ENCODE measurements at regions not wholly inside any gene's neighbourhood (a gene's known extent, or its start where the extent isn't known, plus 50 kb on each side); places are given as distances from the start of the nearest gene placed in this dataset.
"Not testable (repeated sequence)": the region's sequence is repeated elsewhere in the genome, so short reads cannot be mapped to it uniquely, and the experiment has no call there.

DNA sequence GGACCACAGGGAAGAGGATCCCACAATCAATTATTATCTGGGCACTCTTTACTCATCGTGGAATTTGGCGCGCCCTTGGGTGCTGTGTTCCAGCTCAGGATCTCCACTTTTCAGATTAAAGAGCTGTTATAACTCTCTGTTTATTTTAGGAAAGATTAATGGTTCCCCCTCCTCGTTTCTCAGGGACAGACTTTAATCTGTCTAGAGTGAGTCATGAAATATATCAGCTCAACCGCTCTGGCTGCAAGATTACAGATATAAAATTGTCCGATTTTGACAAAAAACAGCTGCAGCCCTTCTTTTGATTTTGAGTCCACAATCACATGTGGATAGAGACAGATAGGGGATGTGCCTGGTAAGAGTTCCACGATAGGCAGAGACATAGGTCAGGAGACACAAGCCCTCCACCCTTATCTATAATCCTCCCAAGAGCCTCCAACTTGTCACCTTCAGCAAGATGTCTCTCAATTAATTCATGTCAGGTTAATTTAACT is 77.6 kb upstream of the ANKRD55 start:
- no peak for DNase-seq

DNA sequence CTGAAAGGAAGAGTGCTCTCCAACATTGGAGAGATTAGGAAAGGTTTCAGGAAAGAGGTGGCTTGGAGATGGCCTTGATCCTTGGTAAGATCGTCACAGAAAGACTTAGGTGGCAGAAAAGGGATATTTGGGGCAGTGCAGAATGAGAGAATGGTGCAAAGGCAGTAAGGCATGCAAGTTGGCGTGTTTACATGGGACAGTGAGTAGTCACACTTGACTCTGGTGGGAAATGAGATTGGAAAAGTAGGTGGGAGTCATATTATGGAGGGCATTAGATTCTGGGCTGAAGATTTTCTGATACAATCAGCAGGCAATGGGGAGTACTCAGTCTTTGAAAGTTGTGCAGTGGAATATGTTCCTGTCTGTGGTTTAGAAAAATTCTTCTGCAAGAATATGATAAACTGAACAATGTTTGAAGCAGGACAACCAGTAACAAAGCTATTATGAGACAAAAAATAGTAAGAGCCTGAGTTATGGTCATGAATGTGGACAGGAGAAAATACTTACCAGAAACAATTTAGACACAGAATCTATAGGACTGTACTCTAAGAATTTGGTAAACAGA is 76.2 kb upstream of the ANKRD55 start:
- DNase-seq: no peak

DNA sequence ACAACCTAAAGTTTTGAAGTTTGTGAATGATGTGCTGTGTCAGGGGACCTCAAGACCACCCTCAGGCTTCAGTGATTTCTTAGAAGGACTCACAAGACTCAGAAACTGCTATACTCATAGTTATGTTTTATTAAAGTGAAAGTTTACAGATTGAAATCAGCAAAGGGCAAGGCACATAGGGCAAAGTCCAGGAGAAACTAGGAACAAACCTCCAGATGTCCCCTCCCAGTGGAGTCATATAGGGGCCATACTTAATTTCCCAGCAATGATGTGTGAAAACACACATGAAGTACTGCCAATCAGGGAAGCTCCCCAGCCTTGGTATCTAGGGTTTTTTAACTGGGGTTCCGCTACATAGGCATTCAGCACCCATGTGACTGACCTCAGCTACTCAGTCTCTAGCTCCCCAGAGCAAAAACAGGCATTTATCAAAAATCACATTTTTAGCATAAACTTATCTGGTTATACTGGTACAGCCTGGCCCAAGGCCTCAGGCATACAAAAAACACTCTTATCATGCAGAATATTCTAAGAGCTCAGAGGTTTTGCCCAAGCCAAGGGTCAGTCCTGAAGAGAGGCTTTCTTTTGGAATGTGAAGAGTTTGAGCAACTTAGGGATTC is 74.7 kb upstream of the ANKRD55 start:
- no peak for DNase-seq

DNA sequence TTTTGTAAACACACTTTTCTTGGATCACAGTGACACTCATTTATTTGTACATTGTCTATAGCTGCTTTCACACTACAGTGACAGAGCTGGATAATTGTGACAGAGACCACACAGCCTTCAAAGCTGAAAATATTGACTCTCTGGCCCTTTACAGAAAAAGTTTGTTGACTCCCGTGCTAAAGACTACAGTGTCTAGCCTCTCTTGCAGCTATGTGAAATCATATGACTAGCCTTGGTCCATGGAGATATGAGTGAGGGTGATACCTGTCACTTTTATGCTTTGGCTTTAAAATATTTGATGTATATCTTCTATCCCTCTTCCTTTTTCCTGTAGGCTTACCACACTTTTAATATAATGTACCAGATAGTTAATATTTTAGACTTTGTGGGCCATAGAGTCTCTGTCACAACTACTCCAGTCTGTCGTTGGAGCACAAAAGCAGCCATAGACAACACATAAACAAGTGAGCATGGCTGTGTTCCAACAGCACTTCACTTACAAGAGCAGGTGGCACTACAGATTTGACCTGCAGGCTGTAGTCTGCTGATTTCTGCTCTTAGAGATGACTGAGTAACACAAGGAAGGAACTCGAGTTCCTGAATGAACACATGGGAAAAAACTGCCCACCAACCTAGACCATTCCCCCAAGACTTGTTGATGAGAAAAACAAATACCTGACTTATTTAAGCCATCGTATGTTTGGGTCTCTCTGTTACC is 73.5 kb upstream of the ANKRD55 start:
- no peak for DNase-seq

DNA sequence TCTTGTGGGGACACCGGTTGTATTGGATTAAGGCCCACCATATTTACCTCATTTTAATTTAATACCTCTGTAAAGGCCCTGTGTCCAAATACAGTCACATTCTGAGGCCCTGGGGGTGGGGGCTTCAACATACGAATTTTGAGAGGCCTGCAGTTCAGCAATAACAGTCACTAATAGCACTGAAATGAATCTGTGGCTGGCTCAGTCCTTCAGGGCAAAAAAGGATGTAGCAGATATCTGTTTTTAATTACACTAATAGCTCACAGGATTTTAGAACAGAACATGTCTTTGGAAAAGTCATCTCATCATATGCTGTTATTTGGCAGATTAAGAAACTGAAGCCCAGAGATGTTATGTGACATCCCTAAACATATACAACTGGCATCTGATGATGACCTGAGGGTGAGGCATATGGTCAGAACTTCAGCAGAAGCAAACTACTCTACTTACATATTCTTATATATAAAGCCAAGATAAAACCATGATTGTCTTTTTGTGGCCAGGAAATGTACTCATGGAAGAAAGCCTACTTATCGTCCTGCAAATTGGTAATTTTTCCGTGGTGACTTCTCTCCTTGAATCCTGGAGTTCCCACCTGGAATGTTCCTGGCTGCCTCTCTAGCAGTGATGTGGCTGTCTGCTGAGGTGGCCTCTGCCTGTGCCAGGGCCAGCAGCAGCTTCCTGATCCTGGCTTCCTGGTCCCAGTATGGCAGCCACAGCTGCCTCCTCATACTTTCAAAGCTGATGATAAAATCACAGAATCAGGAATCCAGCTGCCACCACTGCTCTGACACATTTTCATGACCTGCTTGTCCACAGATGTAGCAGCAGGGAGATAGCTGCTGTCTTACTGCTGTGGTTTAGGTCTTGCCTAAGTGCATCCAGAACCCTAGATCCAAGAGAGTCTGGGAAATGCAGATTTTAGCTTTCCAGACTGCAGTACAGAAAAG is 72.1 kb upstream of the ANKRD55 start:
- no peak for DNase-seq

DNA sequence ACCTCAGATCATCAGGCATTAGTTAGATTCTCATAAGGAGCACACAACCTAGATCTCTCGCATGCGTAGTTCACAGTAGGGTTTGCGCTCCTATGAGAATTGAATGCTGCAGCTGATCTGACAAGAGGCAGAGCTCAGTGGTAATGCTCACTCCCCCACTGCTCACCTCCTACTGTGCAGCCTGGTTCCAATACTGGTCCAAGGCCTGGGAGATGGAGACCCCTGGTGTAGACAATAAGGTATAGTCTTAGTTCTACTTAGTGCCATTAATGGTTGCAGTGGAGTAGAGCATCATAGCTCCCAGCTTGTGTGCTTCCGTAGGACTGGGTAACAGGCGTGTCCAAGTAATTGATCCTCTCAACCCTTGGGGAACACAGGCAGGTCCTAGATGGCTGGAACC is 70.4 kb upstream of the ANKRD55 start:
- no peak for DNase-seq

DNA sequence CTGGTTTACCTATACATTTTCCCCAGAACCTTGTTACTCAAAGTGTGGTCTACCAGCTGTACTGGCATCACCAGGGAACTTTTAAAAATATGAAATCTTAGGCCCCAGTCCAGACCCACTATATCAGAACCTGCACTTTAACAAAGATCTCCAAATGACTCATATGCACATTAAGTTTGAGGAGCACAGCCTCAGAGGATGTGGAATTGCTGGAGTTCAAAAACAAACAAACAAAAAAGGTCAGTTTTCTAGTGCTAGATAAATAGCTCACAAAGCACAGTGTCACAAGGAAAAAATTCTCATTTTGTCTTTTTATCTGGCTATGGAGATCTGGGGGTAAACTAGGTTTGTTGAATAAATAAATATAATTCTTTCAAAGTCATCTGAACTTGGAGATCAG is 68.9 kb upstream of the ANKRD55 start:
- DNase-seq: no peak

DNA sequence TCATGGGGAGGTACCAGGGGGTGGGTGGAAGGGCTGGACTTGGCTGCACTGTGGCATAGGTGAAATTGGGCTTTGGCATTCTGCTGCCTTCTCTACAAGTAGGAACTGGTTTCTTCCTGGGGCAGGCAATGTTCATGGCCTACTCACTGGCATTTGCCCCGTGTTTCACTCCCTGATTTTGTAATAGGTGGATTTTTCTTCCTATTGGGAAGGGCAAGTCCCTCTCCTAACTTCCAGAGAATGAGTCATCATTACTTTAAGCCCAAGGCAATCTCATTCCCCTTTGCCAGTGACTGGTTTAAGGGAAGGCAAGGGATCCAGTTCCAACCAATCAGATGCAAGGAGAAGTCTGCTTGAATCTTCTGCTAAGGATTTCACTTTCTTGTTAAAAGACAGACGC is 67.9 kb upstream of the ANKRD55 start:
- no peak for DNase-seq

DNA sequence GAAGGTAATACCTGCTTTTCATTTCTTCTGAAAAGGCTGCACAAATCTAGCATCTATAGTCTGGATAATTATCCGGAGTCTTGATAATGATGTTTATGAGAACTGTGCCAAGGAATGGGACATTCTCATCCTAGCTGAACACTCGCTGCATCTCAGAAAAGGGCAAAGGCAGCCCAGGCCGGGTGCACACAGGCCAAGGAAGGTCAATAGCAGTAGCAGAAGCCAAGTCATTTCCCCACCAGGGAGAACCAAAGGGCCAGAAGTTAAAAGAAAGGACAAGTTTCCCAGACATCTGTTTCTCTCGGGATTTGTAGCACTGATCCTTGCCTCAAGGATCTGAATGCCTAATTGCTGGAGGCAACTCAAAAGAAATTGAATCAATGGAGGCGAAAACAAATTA is 66.1 kb upstream of the ANKRD55 start:
- DNase-seq: no peak

DNA sequence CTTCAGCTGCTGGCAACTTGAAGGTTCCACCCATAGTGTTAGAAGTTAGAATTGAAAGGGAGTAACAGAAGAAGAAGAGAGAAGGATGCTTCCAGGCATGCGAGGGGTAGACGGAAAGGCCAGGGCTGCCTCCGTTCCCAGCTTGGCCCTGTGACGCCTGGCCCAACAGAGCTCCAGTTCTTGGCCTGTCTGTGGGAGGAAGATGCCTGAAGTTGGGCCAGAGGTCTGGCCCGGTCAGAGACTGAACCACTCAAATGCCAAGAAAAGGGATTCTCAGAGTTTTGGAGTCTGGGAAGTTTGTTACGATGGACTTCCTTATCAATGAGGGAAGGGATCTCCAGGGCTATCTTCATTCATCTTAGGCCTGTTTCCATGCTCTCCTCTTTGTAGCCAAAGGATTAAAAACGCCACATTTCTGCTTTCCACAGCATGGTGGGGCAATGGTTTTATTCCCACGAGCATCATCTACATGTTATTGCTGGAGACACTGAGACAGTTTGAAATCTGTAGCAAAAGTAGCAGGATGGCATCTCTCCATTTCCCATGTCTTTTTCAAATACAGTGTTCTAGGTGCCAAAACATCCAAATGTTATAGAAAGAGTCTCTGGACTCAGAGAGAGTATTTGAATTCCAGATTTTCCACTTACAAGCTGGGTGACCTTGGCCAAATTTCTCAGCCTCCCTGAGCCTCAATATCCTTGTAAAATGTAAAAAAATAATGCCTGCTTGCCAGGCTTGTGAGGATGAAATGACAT is 65.4 kb upstream of the ANKRD55 start:
- no peak for DNase-seq

DNA sequence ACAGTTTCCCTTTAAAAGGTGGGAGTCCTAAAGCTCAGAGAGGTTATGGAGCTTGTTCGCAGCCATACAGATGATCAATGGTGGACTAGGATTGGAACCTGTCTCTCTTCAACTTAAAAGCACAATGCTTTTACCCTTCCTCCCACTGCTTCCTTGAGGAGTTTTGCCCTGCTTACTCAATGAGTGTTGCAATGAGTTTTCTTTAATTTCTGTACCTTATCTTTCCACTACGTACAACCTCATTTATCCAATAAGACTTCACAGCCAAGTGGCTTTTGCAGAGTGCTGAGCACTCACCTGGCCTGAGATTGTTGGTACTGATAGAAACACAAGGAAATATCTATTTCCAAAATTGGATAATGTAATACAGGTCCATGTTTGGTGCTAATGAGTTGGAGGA is 64.7 kb upstream of the ANKRD55 start:
- no peak for DNase-seq

DNA sequence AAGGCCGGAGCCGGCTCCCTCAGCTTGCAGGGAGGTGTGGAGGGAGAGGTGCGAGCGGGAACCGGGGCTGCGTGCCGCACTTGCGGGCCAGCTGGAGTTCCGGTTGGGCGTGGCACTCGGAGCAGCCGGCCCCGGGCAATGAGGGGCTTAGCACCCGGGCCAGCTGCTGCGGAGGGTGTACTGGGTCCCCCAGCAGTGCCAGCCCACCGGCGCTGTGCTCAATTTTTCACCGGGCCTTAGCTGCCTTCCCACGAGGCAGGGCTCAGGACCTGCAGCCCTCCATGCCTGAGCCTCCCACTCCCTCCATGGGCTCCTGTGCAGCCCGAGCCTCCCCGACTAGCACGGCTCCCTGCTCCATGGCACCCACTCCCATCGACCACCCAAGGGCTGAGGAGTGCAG is 62.2 kb upstream of the ANKRD55 start:
- not testable (repeated sequence) for DNase-seq

DNA sequence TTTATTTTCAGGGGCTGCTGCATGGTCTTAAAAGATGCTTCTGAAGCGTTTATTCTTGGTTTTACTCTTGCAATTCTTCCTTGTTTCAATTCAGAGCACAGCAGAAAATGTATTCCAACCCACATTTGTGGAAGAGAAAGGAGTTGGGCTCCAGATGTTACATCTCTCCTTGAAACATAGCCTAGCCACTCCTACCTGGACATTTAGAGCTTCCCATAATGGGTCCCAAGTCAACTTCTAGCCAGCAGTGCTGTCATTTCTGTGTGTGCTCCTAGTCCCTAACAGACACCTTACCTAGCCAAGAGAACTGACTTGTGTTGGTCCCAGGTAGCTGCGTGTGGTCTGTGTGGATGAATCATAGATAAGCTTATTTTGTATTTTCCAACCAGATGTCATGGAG is 61.2 kb upstream of the ANKRD55 start:
- DNase-seq: no peak

DNA sequence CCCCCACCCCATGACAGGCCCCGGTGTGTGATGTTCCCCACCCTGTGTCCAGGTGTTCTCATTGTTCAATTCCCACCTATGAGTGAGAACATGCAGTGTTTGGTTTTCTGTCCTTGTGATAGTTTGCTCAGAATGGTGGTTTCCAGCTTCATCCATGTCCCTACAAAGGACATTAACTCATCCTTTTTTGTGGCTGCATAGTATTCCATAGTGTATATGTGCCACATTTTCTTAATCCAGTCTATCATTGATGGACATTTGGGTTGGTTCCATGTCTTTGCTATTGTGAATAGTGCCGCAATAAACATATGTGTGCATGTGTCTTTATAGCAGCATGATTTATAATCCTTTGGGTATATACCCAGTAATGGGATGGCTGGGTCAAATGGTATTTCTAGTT is 59.7 kb upstream of the ANKRD55 start:
- DNase-seq: not testable (repeated sequence)

DNA sequence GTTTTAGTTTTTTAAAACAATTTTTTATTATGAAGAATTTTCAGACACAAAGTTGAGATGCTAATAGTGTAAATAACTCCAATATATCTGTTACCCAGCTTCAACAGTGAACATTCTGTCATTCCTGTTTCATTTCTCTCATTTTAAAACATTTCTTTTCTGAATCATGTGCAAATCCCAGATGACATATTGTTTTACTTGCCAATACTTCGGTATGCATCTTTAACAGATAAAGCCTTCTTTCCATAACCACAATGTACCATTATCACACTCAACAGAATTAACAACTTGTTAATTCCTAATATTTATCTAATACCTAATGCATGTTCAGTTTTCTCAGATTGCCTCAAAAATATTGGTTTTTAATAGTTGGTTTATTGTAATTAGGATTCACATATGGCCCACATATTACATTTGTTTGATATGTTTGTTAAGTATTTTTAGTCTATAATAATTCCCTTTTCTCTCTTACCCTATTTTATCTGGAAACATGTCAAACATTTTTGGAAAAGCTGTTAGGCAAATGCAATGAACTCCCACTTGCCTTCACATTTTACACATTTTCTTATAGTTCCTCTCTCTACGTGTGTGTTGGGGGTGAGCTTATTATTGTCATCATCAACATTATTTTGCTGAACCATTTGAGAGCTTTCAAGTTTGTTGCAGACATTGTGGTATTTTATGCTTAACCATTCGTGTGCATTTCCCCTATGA is 58.7 kb upstream of the ANKRD55 start:
- peak; percentile 17 for DNase-seq

DNA sequence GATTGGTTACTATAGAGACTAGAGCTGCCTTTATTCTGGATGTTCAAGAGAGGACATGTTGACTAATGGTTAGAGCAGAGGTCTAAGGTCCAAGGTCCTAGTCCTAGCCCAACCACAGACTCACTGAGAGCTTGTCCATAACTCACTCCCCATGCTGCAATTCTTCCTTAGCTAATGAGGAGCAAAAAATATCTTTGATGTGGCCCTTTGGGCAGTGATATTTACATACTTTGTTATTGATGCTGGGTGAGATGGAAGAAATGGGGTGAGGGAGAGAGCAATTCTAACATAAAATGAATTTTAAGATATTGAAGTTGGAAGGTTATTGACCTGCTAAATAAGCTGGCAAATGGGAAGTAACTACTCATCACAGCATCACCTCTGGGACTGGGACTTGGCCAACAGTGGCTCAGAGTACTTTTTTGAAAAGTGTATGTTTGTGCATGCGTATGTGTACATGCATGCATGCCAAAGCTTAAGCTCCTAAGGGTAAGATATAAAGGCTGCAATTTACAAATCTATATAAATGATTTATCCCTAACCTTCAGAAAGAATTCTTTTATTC is 58.0 kb upstream of the ANKRD55 start:
- DNase-seq: no peak

DNA sequence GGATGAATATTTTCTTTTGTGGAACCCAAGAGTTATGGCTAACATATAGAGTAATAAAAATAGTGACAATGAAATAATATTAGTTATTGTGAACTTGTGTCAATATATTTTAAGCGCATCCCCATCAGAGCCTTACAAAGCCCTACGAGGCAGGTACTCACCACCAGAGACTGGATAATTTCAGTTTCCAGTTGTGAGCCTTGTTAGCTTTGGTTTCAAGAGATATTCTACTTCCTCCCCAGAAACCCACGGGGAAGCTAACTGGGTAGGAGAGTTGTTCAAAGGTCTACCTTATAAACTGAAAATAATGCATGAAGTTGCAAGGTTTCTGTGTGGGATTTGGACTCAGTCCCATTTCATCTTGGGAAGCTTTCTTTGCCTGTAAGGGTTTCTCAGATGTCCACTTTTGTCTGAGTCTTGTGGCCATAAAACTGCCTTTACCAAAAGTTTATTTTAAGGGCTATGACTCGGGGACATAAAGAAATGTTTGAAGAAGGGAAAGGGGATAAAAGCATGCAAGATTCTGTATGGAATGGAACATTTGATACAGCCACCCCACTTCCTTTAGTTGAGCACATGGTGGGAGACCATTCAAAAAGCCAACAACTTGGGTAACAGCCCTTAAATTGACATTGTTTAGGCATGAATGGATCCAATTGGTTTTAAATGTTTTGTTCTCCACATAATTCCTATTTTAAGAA is 57.4 kb upstream of the ANKRD55 start:
- no peak for DNase-seq

DNA sequence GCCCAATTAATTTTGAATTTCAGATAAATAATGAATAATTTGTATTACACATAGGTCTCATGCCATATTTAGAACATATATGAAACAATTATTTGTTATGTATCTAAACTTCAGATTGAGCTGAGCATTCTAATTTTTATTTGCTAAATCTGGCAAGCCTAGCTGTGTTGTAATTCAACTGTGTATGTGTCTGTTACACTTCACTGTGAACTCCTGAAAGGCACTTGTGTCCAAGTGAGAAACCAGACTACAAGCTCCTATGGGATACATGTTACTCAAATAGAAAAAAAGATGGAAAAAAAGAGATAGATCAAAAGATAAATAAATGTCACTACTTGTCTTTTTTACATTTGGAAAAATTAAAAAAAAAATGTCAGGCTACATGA is 56.5 kb upstream of the ANKRD55 start:
- DNase-seq: no peak

DNA sequence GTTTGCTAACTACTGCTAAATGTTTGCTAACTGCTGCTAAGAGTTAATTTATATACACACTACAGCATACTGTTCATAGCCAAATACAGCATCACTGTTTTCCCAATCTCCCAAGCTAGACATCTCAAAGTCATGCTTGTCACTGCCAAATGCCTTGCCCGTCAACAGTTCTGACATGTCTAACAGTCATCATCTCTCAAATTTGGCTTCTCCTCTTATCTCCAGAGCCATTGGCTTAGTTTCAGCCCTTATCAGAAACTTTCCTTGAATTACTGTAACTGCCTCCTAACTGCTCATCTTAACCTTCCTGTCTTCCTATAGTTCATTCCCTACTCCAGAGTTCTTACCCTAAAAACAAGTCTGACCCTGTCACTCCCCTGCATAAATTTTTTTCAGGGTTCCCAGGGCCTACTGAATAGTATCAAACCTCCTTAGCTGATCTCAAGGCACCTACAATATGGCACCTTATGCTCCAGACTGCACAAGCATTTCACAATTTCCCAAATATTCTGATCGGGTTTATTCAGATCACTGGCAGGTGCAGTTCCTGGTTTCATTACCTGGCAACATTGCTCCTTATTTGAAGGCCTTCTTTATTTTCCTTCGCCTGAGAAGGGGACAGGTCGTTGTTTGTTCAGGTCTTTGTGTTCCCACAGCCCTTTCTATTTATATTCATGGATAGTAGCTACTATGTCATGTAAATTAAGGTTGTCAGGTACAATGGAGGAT is 55.9 kb upstream of the ANKRD55 start:
- DNase-seq: no peak
